ENCODE measurements at regions not wholly inside any gene's neighbourhood (a gene's known extent, or its start where the extent isn't known, plus 50 kb on each side); places are given as distances from the start of the nearest gene placed in this dataset.

DNA sequence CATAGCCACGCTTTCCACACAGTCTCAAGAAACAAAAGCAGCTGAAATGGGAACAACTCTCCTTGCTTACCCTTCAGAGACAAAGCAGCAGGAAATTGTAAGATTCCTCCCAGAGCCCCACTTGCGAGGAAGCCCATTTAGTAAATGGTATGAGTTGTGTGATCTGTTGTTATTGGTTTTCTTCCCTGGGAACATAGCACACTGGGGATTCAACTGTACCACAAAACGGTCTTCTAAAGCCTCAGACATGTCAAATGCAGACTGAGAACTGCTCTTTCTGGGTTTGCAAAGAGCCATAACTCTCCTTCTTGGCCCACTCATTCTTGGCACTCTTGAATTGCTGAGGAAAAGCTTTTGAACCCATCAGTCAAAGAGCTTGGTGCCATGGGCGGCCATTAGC is 101.0 kb upstream of the COL8A1 start:
- DNase-seq = no peak
- no peak overlapping the region for H3K4ac ChIP-seq (ENCODE audit: low read depth, low read length)

GRCh38 chr3:99536555-99537314 is 101.7 kb upstream of the COL8A1 start:
- no peak overlapping the region for H3K4me2 ChIP-seq (ENCODE audit: low read length)
- H3K23ac ChIP-seq (ENCODE audit: low read length) = no peak overlapping the region
- H3K27ac ChIP-seq (ENCODE audit: low read depth, low read length) = no peak overlapping the region
- H3K9ac ChIP-seq (ENCODE audit: low read length) = no peak overlapping the region
- WGBS (ENCODE audit: extremely low coverage, insufficient coverage, low lambda C conversion rate) = no CpG with 5 or more reads among the region's 2 CpGs
- no peaks in the 10 kb centered on the region for H3K4me1 ChIP-seq (ENCODE audit: control insufficient read depth, low read depth, low read length)
- H2BK120ac ChIP-seq (ENCODE audit: low read depth, low read length) = no peak overlapping the region
- no peak overlapping the region for H4K5ac ChIP-seq (ENCODE audit: low read length)
- no peaks in the 10 kb centered on the region for H3K79me1 ChIP-seq (ENCODE audit: low read length)
- no peak overlapping the region for H2AK5ac ChIP-seq (ENCODE audit: low read length)
- no peak overlapping the region for H3K4me3 ChIP-seq (ENCODE audit: low read length)
- H4K8ac ChIP-seq (ENCODE audit: low read depth, low read length) = no peak overlapping the region
- no peak overlapping the region for H2BK15ac ChIP-seq (replicated peaks; ENCODE audit: low read depth)
- H2BK5ac ChIP-seq (ENCODE audit: low read length) = no peak overlapping the region
- H3K36me3 ChIP-seq (ENCODE audit: control insufficient read depth, insufficient read depth, low read length) = no peaks in the 10 kb centered on the region
- H3K79me2 ChIP-seq (ENCODE audit: control insufficient read depth, insufficient read depth, low read length) = no peaks in the 10 kb centered on the region
- no peaks in the 10 kb centered on the region for H3K27me3 ChIP-seq (ENCODE audit: insufficient read depth, low read length, poor library complexity)
- H3K4ac ChIP-seq (ENCODE audit: low read depth, low read length) = no peak overlapping the region
- H3K18ac ChIP-seq (ENCODE audit: low read length) = no peak overlapping the region
- H3K56ac ChIP-seq (ENCODE audit: low read length) = no peak overlapping the region
- DNase-seq = no peak

More for the DNA sequence above, 101.0 kb upstream of the COL8A1 start:
- Histone ChIP-seq H3K9ac (ENCODE audit: low read length) (no peak overlapping the region), H3K27ac (ENCODE audit: low read depth, low read length) (no peak overlapping the region), H3K4me1 (ENCODE audit: control insufficient read depth, low read depth, low read length) (no peaks in the 10 kb centered on the region), H3K23ac (ENCODE audit: low read length) (no peak overlapping the region), H4K8ac (ENCODE audit: low read depth, low read length) (no peak overlapping the region), H3K79me1 (ENCODE audit: low read length) (no peaks in the 10 kb centered on the region), H4K5ac (ENCODE audit: low read length) (no peak overlapping the region), H2BK120ac (ENCODE audit: low read depth, low read length) (no peak overlapping the region), H3K36me3 (ENCODE audit: control insufficient read depth, insufficient read depth, low read length) (no peaks in the 10 kb centered on the region), H3K56ac (ENCODE audit: low read length) (no peak overlapping the region), H3K4me3 (ENCODE audit: low read length) (no peak overlapping the region), H2BK15ac (replicated peaks; ENCODE audit: low read depth) (no peak overlapping the region), H2AK5ac (ENCODE audit: low read length) (no peak overlapping the region), H3K79me2 (ENCODE audit: control insufficient read depth, insufficient read depth, low read length) (no peaks in the 10 kb centered on the region), H3K27me3 (ENCODE audit: insufficient read depth, low read length, poor library complexity) (no peaks in the 10 kb centered on the region), H3K18ac (ENCODE audit: low read length) (no peak overlapping the region), H3K4me2 (ENCODE audit: low read length) (no peak overlapping the region), H2BK5ac (ENCODE audit: low read length) (no peak overlapping the region)
- no CpG with 5 or more reads among the region's 4 CpGs for WGBS (ENCODE audit: extremely low coverage, insufficient coverage, low lambda C conversion rate)

DNA sequence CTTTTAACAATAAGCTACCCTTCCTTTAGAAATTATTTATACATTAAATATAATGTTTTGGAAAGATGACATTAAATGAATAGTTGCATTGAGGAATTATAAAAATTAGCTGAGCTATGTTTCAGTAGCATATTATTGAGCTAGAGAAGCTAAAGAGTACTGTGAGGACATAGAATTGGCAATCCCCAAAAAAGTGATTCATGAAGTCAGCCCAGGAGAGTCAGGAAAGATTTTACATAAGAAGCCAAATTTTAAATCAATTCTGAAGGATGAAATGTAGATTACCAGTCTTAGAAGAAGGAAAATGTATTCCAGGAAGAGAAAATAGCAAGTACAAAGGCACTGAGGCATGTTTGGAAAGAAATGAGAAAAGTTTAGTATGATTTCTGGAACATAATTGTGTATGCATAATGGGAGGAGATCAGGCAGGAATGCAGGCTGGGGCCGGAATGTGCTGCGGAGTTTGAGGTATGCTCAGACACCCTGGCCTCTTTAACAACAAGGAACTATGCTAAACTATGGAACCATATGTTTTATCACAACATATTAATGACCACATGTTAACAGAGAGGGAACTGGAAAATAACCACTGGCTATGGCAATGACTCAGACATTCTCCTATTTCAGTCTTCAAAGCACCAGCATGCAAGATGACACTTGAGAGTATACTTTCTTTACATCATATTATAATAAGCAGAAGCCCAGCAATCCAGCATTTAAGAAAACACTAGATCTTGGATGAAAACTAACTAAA is 103.3 kb upstream of the COL8A1 start:
- no peak overlapping the region for H2BK5ac ChIP-seq (ENCODE audit: low read length)
- H3K23ac ChIP-seq (ENCODE audit: low read length) = no peak overlapping the region
- H4K5ac ChIP-seq (ENCODE audit: low read length) = no peak overlapping the region
- H2BK15ac ChIP-seq (replicated peaks; ENCODE audit: low read depth) = no peak overlapping the region
- H3K36me3 ChIP-seq (ENCODE audit: control insufficient read depth, insufficient read depth, low read length) = no peaks in the 10 kb centered on the region
- DNase-seq = no peak
- no peak overlapping the region for H3K27ac ChIP-seq (ENCODE audit: low read depth, low read length)
- H3K4me2 ChIP-seq (ENCODE audit: low read length) = no peak overlapping the region
- WGBS (ENCODE audit: extremely low coverage, insufficient coverage, low lambda C conversion rate) = no CpG with 5 or more reads among the region's 2 CpGs
- no peak overlapping the region for H3K9ac ChIP-seq (ENCODE audit: low read length)
- H4K8ac ChIP-seq (ENCODE audit: low read depth, low read length) = no peak overlapping the region
- no peak overlapping the region for H3K18ac ChIP-seq (ENCODE audit: low read length)
- no peaks in the 10 kb centered on the region for H3K4me1 ChIP-seq (ENCODE audit: control insufficient read depth, low read depth, low read length)
- no peak overlapping the region for H2BK120ac ChIP-seq (ENCODE audit: low read depth, low read length)
- H3K79me2 ChIP-seq (ENCODE audit: control insufficient read depth, insufficient read depth, low read length) = no peaks in the 10 kb centered on the region
- no peak overlapping the region for H3K4me3 ChIP-seq (ENCODE audit: low read length)
- no peak overlapping the region for H2AK5ac ChIP-seq (ENCODE audit: low read length)
- H3K27me3 ChIP-seq (ENCODE audit: insufficient read depth, low read length, poor library complexity) = no peaks in the 10 kb centered on the region
- H3K79me1 ChIP-seq (ENCODE audit: low read length) = no peaks in the 10 kb centered on the region
- H3K4ac ChIP-seq (ENCODE audit: low read depth, low read length) = no peak overlapping the region
- no peak overlapping the region for H3K56ac ChIP-seq (ENCODE audit: low read length)

GRCh38 chr3:99532246-99532645 is 106.1 kb upstream of the COL8A1 start:
- Histone ChIP-seq H2AK5ac (ENCODE audit: low read length) (no peak overlapping the region), H3K4me3 (ENCODE audit: low read length) (no peak overlapping the region), H3K27me3 (ENCODE audit: insufficient read depth, low read length, poor library complexity) (no peaks in the 10 kb centered on the region), H2BK5ac (ENCODE audit: low read length) (no peak overlapping the region), H3K4me1 (ENCODE audit: control insufficient read depth, low read depth, low read length) (no peaks in the 10 kb centered on the region), H3K18ac (ENCODE audit: low read length) (no peak overlapping the region), H4K5ac (ENCODE audit: low read length) (no peak overlapping the region), H4K8ac (ENCODE audit: low read depth, low read length) (no peak overlapping the region), H2BK15ac (replicated peaks; ENCODE audit: low read depth) (no peak overlapping the region), H3K56ac (ENCODE audit: low read length) (no peak overlapping the region), H3K36me3 (ENCODE audit: control insufficient read depth, insufficient read depth, low read length) (no peaks in the 10 kb centered on the region), H3K23ac (ENCODE audit: low read length) (no peak overlapping the region), H3K9ac (ENCODE audit: low read length) (no peak overlapping the region), H3K79me2 (ENCODE audit: control insufficient read depth, insufficient read depth, low read length) (no peaks in the 10 kb centered on the region), H3K4me2 (ENCODE audit: low read length) (no peak overlapping the region), H3K27ac (ENCODE audit: low read depth, low read length) (no peak overlapping the region), H3K79me1 (ENCODE audit: low read length) (no peaks in the 10 kb centered on the region), H2BK120ac (ENCODE audit: low read depth, low read length) (no peak overlapping the region), H3K4ac (ENCODE audit: low read depth, low read length) (no peak overlapping the region)
- peak; percentile 95 for DNase-seq
- no CpG with 5 or more reads among the region's 2 CpGs for WGBS (ENCODE audit: extremely low coverage, insufficient coverage, low lambda C conversion rate)

GRCh38 chr3:99529265-99529664 is 109.1 kb upstream of the COL8A1 start:
- Histone ChIP-seq H3K4me3 (ENCODE audit: low read length) (no peak overlapping the region), H4K8ac (ENCODE audit: low read depth, low read length) (no peak overlapping the region), H3K4me2 (ENCODE audit: low read length) (no peak overlapping the region), H3K23ac (ENCODE audit: low read length) (no peak overlapping the region), H3K79me1 (ENCODE audit: low read length) (no peaks in the 10 kb centered on the region), H3K27me3 (ENCODE audit: insufficient read depth, low read length, poor library complexity) (no peaks in the 10 kb centered on the region), H2BK5ac (ENCODE audit: low read length) (no peak overlapping the region), H2AK5ac (ENCODE audit: low read length) (no peak overlapping the region), H3K4me1 (ENCODE audit: control insufficient read depth, low read depth, low read length) (no peaks in the 10 kb centered on the region), H2BK120ac (ENCODE audit: low read depth, low read length) (no peak overlapping the region), H3K27ac (ENCODE audit: low read depth, low read length) (no peak overlapping the region), H3K4ac (ENCODE audit: low read depth, low read length) (no peak overlapping the region), H3K36me3 (ENCODE audit: control insufficient read depth, insufficient read depth, low read length) (no peaks in the 10 kb centered on the region), H4K5ac (ENCODE audit: low read length) (no peak overlapping the region), H3K56ac (ENCODE audit: low read length) (no peak overlapping the region), H3K9ac (ENCODE audit: low read length) (no peak overlapping the region), H2BK15ac (replicated peaks; ENCODE audit: low read depth) (no peak overlapping the region), H3K18ac (ENCODE audit: low read length) (no peak overlapping the region), H3K79me2 (ENCODE audit: control insufficient read depth, insufficient read depth, low read length) (no peaks in the 10 kb centered on the region)
- DNase-seq = no peak
- WGBS (ENCODE audit: extremely low coverage, insufficient coverage, low lambda C conversion rate) = no CpG with 5 or more reads among the region's 1 CpG
